Prostate gland (tissue), 2 donors: ENCODE measurements at regions not wholly inside any gene's neighbourhood (a gene's known extent, or its start where the extent isn't known, plus 50 kb on each side); places are given as distances from the start of the nearest gene placed in this dataset.

ENCODE experiments used
- CTCF ChIP-seq, 4 experiments: fragments of 200-600 bp in 2 of 4; fragments of 450-650 bp in 2 of 4; sonication (generic) in 2 of 4; IDR thresholded peaks; 1 replicate in 3 of 4; 2 replicates in 1 of 4; pipeline ENCODE4 v1.5.1; 2016 to 2019; ENCODE audit warnings: antibody characterized with exemption in 4 of 4, mild to moderate bottlenecking in 2 of 4, moderate library complexity in 2 of 4
- POLR2A ChIP-seq: fragments of 450-650 bp; IDR thresholded peaks from one replicate; pipeline ENCODE4 v1.6.1; 2016; ENCODE audit warnings: antibody characterized with exemption, mild to moderate bottlenecking

- no peak for TF ChIP-seq CTCF (IDR thresholded peaks at IDR 0.05)
- no peak for TF ChIP-seq POLR2A
Measured at GRCh38 chr22:49160261-49161001, 667.2 kb downstream of the BRD1 start.
